NB4 (cell line): ENCODE measurements at regions not wholly inside any gene's neighbourhood (a gene's known extent, or its start where the extent isn't known, plus 50 kb on each side); places are given as distances from the start of the nearest gene placed in this dataset.

Source experiments
- CTCF ChIP-seq: IDR thresholded peaks from one replicate; pipeline ENCODE4 v1.5.1; 2012; ENCODE audit warnings: low read depth, low read length
- POLR2A ChIP-seq: IDR thresholded peaks from 2 replicates; pipeline ENCODE4 v1.6.1; 2011; ENCODE audit warnings: mild to moderate bottlenecking; ENCODE audit not compliant: insufficient read length; ENCODE audit errors: extremely low read depth

GRCh38 chr2:3944071-3944470, 240.7 kb downstream of the DCDC2C start:
- no peak for TF ChIP-seq CTCF
- TF ChIP-seq POLR2A: no peak
